ENCODE measurements at regions not wholly inside any gene's neighbourhood (a gene's known extent, or its start where the extent isn't known, plus 50 kb on each side); places are given as distances from the start of the nearest gene placed in this dataset.

DNA sequence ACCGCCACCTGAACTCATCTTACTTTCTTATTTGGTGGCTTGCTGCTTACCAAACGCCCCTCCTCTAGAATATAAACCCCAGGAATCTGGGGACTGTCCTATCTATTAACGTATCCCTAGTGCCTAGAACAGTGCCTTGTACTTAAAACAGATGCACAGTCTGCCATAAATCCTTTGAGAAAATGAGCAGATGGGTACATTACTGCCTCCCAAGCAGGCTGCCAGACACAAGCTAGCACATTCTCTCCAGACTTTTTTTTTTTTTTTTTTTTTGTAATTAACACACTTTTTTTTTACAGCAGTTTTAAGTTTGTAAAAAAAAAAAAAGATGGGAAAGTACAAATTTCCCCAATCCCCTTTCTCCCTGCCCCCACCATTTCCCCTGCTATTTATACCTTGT lies 57.3 kb upstream of the RPL38 start:
- DNase-seq (no peak), ATAC-seq (no peak)
- 50 to 52% methylated on average over 3 of the region's 3 CpGs for WGBS, 2 donors
- Histone ChIP-seq H3K27ac (no peak overlapping the region), H3K9me3 (peaks cover 0 to 5% (median 0%) of the 10 kb centered on the region in 3 donors), H3K4me3 (no peak overlapping the region), H3K4me1 (peaks cover 7% of the 10 kb centered on the region), H3K36me3 (replicated peaks in 1 of 2; ENCODE audit: insufficient read depth in 1 of 2, low read depth in 2 of 2) (no peaks in the 10 kb centered on the region), H3K27me3 (no peaks in the 10 kb centered on the region)
- TF ChIP-seq CTCF (IDR thresholded peaks at IDR 0.05), result no peak
- TF ChIP-seq POLR2A (IDR thresholded peaks at IDR 0.05), result no peak
- intact Hi-C loops (cut with DNase I), result no loop called here

GRCh38 chr17:74147056-74147835 lies 56.2 kb upstream of the RPL38 start:
- intact Hi-C loops (cut with DNase I), result no loop called here
- no peak overlapping the region for H3K4me3 ChIP-seq
- TF ChIP-seq POLR2A (IDR thresholded peaks at IDR 0.05) (no peak), CTCF (IDR thresholded peaks at IDR 0.05) (no peak)
- no peak overlapping the region for H3K27ac ChIP-seq
- ATAC-seq (no peak), DNase-seq (no peak)
- WGBS, 2 donors, result 70 to 72% methylated on average over 15 of the region's 15 CpGs
- no peaks in the 10 kb centered on the region for H3K36me3 ChIP-seq (replicated peaks in 1 of 2; ENCODE audit: insufficient read depth in 1 of 2, low read depth in 2 of 2)
- no peaks in the 10 kb centered on the region for H3K27me3 ChIP-seq
- H3K4me1 ChIP-seq, result peaks cover 7% of the 10 kb centered on the region
- peaks cover 0 to 5% (median 0%) of the 10 kb centered on the region in 3 donors for H3K9me3 ChIP-seq

GRCh38 chr17:74147966-74148365 lies 55.5 kb upstream of the RPL38 start:
- Histone ChIP-seq H3K27ac (no peak overlapping the region), H3K27me3 (no peaks in the 10 kb centered on the region), H3K4me1 (peaks cover 7% of the 10 kb centered on the region), H3K4me3 (no peak overlapping the region), H3K36me3 (replicated peaks in 1 of 2; ENCODE audit: insufficient read depth in 1 of 2, low read depth in 2 of 2) (no peaks in the 10 kb centered on the region), H3K9me3 (no peaks in the 10 kb centered on the region)
- ATAC-seq (no peak), DNase-seq (no peak)
- intact Hi-C loops (cut with DNase I), result no loop called here
- 52 to 91% methylated on average over 4 of the region's 4 CpGs for WGBS, 2 donors
- TF ChIP-seq POLR2A (IDR thresholded peaks at IDR 0.05) (no peak), CTCF (IDR thresholded peaks at IDR 0.05) (no peak)

DNA sequence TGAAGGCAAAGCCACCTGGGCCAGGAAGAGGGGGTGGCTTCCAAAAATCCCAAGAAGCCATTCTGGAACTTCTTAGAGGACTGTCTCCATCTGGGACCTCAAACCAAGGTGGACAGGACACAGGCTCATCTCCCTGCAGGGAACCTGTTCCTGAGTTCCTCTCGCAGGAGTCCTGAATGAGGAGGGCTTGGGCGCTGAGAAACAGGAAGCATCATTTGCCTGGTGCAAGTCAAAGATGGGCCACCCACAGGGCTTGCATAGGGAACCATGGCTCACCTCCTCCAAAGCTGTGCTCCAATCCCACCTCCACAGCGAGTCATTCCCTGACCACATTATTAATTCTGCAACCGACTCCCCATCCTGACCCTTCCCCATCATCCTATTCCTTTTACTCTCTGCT lies 55.0 kb upstream of the RPL38 start:
- Histone ChIP-seq H3K27me3 (no peaks in the 10 kb centered on the region), H3K4me3 (no peak overlapping the region), H3K36me3 (replicated peaks in 1 of 2; ENCODE audit: insufficient read depth in 1 of 2, low read depth in 2 of 2) (no peaks in the 10 kb centered on the region), H3K9me3 (no peaks in the 10 kb centered on the region), H3K4me1 (peaks cover 7% of the 10 kb centered on the region), H3K27ac (no peak overlapping the region)
- TF ChIP-seq POLR2A (IDR thresholded peaks at IDR 0.05), result no peak
- no peak for TF ChIP-seq CTCF (IDR thresholded peaks at IDR 0.05)
- DNase-seq, result no peak
- WGBS, 2 donors, result 70 to 71% methylated on average over 4 of the region's 4 CpGs
- ATAC-seq, result no peak
- intact Hi-C loops (cut with DNase I), result no loop called here

All from body of pancreas (tissue), 4 donors.